ENCODE measurements at regions not wholly inside any gene's neighbourhood (a gene's known extent, or its start where the extent isn't known, plus 50 kb on each side); places are given as distances from the start of the nearest gene placed in this dataset.

DNA sequence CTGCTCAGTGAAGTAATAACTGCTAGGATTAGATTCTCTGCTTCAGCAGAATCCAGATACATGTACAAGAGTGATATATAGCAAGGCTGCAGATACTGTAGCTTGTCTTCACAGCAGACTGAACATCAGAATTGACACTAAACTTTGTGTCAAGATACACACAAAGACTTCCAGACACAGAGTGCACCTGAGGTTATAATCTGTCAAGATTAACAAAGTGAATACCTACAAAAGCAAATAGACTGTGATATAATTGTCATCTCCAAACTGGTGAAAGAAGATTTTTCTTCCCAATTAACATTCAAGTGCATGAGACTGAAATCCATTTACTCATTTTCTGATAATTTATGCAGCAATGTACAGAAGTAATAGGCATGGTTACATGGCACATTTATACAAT, 2266.5 kb upstream of the WWC1 start:
- TF ChIP-seq EZH2 (IDR thresholded peaks at IDR 0.05) (no peak), FOXP2 (optimal IDR thresholded peaks at IDR 0.05; ENCODE audit: control extremely low read depth, extremely low read length, insufficient read depth) (no peak), POLR2AphosphoS5 (IDR thresholded peaks at IDR 0.05; ENCODE audit: borderline replicate concordance, low read depth, low read length) (no peak)
